Fibroblast of lung (primary cell): ENCODE measurements at regions not wholly inside any gene's neighbourhood (a gene's known extent, or its start where the extent isn't known, plus 50 kb on each side); places are given as distances from the start of the nearest gene placed in this dataset.

Source experiments
- EZH2 ChIP-seq: IDR thresholded peaks from 2 replicates; pipeline ENCODE4 v1.5.1; 2012; ENCODE audit warnings: low read length, control low read depth, mild to moderate bottlenecking; ENCODE audit errors: missing control alignments
- TF ChIP-seq, protein P1 (sequence below), 2 donors: IDR thresholded peaks in 1 of 2; conservative IDR thresholded peaks in 1 of 2; 1 replicate in 1 of 2; 2 replicates in 1 of 2; pipeline ENCODE4 v1.5.1; 2011 to 2012; ENCODE audit warnings: low read length in 2 of 2, control low read depth in 1 of 2, inconsistent platforms in 1 of 2, low read depth in 1 of 2, mild to moderate bottlenecking in 1 of 2

DNA sequence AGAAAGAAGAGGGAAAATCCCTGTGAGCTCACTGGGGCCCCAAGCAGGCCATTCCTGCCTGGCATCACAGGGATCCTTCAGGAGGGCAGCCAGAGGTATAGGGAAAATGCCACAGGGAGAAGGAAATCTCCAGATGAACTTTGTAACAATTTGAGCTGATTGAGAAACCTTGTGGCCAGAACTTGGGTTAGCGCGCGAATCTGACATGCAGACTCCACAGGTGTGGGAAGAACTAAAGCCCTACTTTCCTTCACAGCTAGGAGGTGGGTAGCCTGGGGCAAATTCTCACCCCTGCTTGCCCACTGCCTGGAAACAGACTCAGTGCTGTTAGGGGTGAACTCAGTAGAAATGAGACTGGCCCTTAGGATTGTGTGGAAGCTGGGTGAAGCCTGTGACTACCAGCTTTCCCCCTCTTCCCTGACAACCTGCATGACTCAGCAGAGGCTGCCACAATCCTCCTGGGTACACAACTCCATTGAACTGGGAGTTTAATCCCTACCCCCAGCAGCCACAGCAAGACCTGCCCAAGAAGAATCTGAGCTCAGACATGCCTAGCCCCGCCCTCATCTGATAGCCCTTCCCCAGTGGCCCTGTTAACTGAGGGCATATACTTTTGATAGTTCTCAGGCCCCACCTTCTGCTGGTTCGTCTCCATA is 57.2 kb upstream of the USP9Y start:
- TF ChIP-seq, protein P1, sequence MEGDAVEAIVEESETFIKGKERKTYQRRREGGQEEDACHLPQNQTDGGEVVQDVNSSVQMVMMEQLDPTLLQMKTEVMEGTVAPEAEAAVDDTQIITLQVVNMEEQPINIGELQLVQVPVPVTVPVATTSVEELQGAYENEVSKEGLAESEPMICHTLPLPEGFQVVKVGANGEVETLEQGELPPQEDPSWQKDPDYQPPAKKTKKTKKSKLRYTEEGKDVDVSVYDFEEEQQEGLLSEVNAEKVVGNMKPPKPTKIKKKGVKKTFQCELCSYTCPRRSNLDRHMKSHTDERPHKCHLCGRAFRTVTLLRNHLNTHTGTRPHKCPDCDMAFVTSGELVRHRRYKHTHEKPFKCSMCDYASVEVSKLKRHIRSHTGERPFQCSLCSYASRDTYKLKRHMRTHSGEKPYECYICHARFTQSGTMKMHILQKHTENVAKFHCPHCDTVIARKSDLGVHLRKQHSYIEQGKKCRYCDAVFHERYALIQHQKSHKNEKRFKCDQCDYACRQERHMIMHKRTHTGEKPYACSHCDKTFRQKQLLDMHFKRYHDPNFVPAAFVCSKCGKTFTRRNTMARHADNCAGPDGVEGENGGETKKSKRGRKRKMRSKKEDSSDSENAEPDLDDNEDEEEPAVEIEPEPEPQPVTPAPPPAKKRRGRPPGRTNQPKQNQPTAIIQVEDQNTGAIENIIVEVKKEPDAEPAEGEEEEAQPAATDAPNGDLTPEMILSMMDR (conservative IDR thresholded peaks at IDR 0.05 in 1 of 2, IDR thresholded peaks at IDR 0.05 in 1 of 2; ENCODE audit: low read depth in 1 of 2, low read length in 2 of 2): no peak
- no peak for TF ChIP-seq EZH2
